CD4-positive, alpha-beta T cell (primary cell): ENCODE measurements at regions not wholly inside any gene's neighbourhood (a gene's known extent, or its start where the extent isn't known, plus 50 kb on each side); places are given as distances from the start of the nearest gene placed in this dataset.

Source experiments
- ATAC-seq: fragments of 200-7000 bp; cut with Tn5 transposase; one replicate; pipeline ENCODE4 v1.10.0; 2022; ENCODE audit warnings: mild to moderate bottlenecking; ENCODE audit not compliant: poor library complexity
- CTCF ChIA-PET: fragments of 350-600 bp; sonication (Branson Sonifier 250); formaldehyde crosslinking; loops from one replicate; lab custom pipeline; 2021; ENCODE audit warnings: antibody characterized with exemption, inconsistent platforms; lab: Charles Lee
- POLR2A ChIA-PET: fragments of 350-600 bp; sonication (Branson Sonifier 250); formaldehyde crosslinking; loops from one replicate; lab custom pipeline; 2021; ENCODE audit warnings: antibody characterized with exemption, inconsistent platforms; lab: Charles Lee
- DNase-seq, 14 experiments: peaks; one replicate each; pipeline ENCODE4 v3.0.0-alpha.2; 2013 to 2020; ENCODE audit warnings: mixed read lengths in 2 of 14
- H3K27ac ChIP-seq, 2 donors: one replicate each; pipeline versions ENCODE4 v1.5.1 to v1.7.0; 2013; ENCODE audit warnings: low read length in 2 of 2, low read depth in 1 of 2, mild to moderate bottlenecking in 1 of 2
- H3K27me3 ChIP-seq, 2 experiments: 1 replicate in 1 of 2; 2 replicates in 1 of 2; pipeline versions ENCODE4 v1.6.1 to v1.7.0; 2013; ENCODE audit warnings: low read length in 2 of 2, control low read depth in 1 of 2, mild to moderate bottlenecking in 1 of 2, moderate library complexity in 1 of 2; ENCODE audit not compliant: insufficient read depth in 2 of 2, control insufficient read depth in 1 of 2
- H3K36me3 ChIP-seq: one replicate; pipeline ENCODE4 v1.6.1; 2013; ENCODE audit warnings: low read length, control low read depth; ENCODE audit not compliant: insufficient read depth
- H3K4me1 ChIP-seq: one replicate; pipeline ENCODE4 v1.6.1; 2013; ENCODE audit warnings: low read length, control low read depth; ENCODE audit not compliant: insufficient read depth
- H3K4me3 ChIP-seq: one replicate; pipeline ENCODE4 v1.5.1; 2013; ENCODE audit warnings: mild to moderate bottlenecking, low read length, moderate library complexity
- H3K9me3 ChIP-seq, 2 experiments: 1 replicate in 1 of 2; 2 replicates in 1 of 2; pipeline versions ENCODE4 v1.6.1 to v1.7.0; 2013; ENCODE audit warnings: low read length in 2 of 2, mild to moderate bottlenecking in 2 of 2, control low read depth in 1 of 2, moderate library complexity in 1 of 2; ENCODE audit not compliant: control insufficient read depth in 1 of 2, insufficient read depth in 1 of 2
- H3K27ac Mint-ChIP-seq: one replicate; pipeline ENCODE4 v1.8.0; 2020; ENCODE audit warnings: mixed read lengths
- H3K27me3 Mint-ChIP-seq: one replicate; pipeline ENCODE4 v1.8.0; 2021; ENCODE audit warnings: mixed read lengths
- H3K36me3 Mint-ChIP-seq: one replicate; pipeline ENCODE4 v1.8.0; 2021; ENCODE audit warnings: low read depth, mixed read lengths
- H3K4me1 Mint-ChIP-seq: one replicate; pipeline ENCODE4 v1.8.0; 2021; ENCODE audit warnings: low read depth, mixed read lengths
- H3K4me3 Mint-ChIP-seq: one replicate; pipeline ENCODE4 v1.8.0; 2020; ENCODE audit warnings: mild to moderate bottlenecking, mixed read lengths
- H3K9me3 Mint-ChIP-seq: one replicate; pipeline ENCODE4 v1.8.0; 2020; ENCODE audit warnings: mixed read lengths
- intact Hi-C, 2 experiments: fragments of 100-400 bp; cut with DNase I in 1 of 2; cut with micrococcal nuclease in 1 of 2; formaldehyde crosslinking; loops; one replicate each; pipeline versions ENCODE4 v1.15.1 to v1.9.0; 2023 to 2025; cut with DNase I, micrococcal nuclease
- TF ChIP-seq, protein P1 (sequence below): fragments of 200-600 bp; IDR thresholded peaks from one replicate; pipeline ENCODE4 v1.8.0; 2022; ENCODE audit warnings: antibody characterized with exemption, mild to moderate bottlenecking

- DNase-seq (no peak), ATAC-seq (no peak)
- no peaks in the 10 kb centered on the region for H3K9me3 Mint-ChIP-seq
- Histone ChIP-seq H3K4me3 (no peak overlapping the region), H3K27me3 (no peaks in the 10 kb centered on the region), H3K9me3 (no peaks in the 10 kb centered on the region), H3K27ac (no peak overlapping the region), H3K4me1 (peaks cover 3% of the 10 kb centered on the region), H3K36me3 (no peaks in the 10 kb centered on the region)
- no peaks in the 10 kb centered on the region for H3K27me3 Mint-ChIP-seq
- TF ChIP-seq, protein P1, sequence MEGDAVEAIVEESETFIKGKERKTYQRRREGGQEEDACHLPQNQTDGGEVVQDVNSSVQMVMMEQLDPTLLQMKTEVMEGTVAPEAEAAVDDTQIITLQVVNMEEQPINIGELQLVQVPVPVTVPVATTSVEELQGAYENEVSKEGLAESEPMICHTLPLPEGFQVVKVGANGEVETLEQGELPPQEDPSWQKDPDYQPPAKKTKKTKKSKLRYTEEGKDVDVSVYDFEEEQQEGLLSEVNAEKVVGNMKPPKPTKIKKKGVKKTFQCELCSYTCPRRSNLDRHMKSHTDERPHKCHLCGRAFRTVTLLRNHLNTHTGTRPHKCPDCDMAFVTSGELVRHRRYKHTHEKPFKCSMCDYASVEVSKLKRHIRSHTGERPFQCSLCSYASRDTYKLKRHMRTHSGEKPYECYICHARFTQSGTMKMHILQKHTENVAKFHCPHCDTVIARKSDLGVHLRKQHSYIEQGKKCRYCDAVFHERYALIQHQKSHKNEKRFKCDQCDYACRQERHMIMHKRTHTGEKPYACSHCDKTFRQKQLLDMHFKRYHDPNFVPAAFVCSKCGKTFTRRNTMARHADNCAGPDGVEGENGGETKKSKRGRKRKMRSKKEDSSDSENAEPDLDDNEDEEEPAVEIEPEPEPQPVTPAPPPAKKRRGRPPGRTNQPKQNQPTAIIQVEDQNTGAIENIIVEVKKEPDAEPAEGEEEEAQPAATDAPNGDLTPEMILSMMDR = no peak
- no peaks in the 10 kb centered on the region for H3K36me3 Mint-ChIP-seq
- H3K4me3 Mint-ChIP-seq = no peak overlapping the region
- CTCF ChIA-PET = no interaction called here
- H3K4me1 Mint-ChIP-seq = no peaks in the 10 kb centered on the region
- no peak overlapping the region for H3K27ac Mint-ChIP-seq
- intact Hi-C loops = no loop called here
- POLR2A ChIA-PET = interaction anchor here (1.3 kb wide), 1 partner anchor 10 kb away, joined by 3 read pairs; no protein-coding TSS in a partner anchor
Observed at GRCh38 chr6:14401246-14401645, 283.7 kb downstream of the CD83 start.

DNA sequence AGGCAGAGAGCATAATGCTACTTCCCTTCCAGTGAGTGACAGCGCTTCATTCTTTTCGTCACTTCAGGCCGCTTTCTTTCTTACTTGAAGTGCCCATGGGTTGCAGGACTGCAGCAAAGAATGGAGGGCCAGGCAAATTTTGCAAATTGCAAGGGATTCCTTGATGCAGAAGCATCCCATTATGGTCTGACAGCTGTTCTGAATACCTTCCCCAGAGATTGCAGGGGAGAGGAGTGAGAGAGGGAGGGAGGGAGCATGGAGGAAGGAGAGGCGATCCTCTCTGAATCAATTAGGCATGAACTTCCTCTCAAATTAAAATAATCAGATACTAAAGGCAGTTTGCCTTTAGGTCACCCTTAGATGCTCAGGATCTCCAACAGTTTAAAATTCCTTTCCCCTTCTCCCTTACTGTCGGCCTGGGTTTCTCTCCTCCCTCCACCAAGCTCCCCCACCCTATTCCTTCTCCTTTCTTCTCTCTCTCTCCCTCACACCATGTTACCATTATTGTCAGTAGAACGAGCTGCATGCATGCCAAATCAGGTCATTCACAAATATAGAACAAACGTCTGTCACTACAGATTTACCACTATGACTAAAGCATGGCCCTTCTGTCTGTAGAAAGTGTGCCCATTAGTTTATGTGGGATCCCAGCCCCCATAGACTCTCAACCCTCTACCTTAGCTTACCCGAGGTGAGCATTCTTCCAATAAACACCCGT lies 289.2 kb downstream of the CD83 start:
- H3K27me3 ChIP-seq = no peaks in the 10 kb centered on the region
- H3K27ac ChIP-seq = no peak overlapping the region
- ChIA-PET POLR2A (interaction anchor here (0.7 kb wide), 1 partner anchor 228 kb away, joined by 3 read pairs; no protein-coding TSS in a partner anchor), CTCF (no interaction called here)
- Mint-ChIP-seq H3K27me3 (no peaks in the 10 kb centered on the region), H3K27ac (no peak overlapping the region), H3K4me3 (no peak overlapping the region), H3K36me3 (no peaks in the 10 kb centered on the region), H3K9me3 (no peaks in the 10 kb centered on the region), H3K4me1 (no peaks in the 10 kb centered on the region)
- H3K4me1 ChIP-seq = no peaks in the 10 kb centered on the region
- H3K36me3 ChIP-seq = no peaks in the 10 kb centered on the region
- H3K9me3 ChIP-seq = no peaks in the 10 kb centered on the region
- no peak overlapping the region for H3K4me3 ChIP-seq
- no peak for DNase-seq
- intact Hi-C loops = no loop called here
- no peak for ATAC-seq
- TF ChIP-seq, protein P1 = no peak

GRCh38 chr6:14408446-14408845 lies 290.9 kb downstream of the CD83 start:
- Mint-ChIP-seq H3K36me3 (no peaks in the 10 kb centered on the region), H3K9me3 (no peaks in the 10 kb centered on the region), H3K4me3 (no peak overlapping the region), H3K27ac (no peak overlapping the region), H3K27me3 (no peaks in the 10 kb centered on the region), H3K4me1 (no peaks in the 10 kb centered on the region)
- Histone ChIP-seq H3K36me3 (no peaks in the 10 kb centered on the region), H3K27ac (no peak overlapping the region), H3K4me1 (no peaks in the 10 kb centered on the region), H3K27me3 (no peaks in the 10 kb centered on the region), H3K9me3 (no peaks in the 10 kb centered on the region), H3K4me3 (no peak overlapping the region)
- CTCF ChIA-PET = no interaction called here
- no peak for DNase-seq
- TF ChIP-seq, protein P1 = no peak
- POLR2A ChIA-PET = no interaction called here
- intact Hi-C loops = no loop called here
- ATAC-seq = no peak
